ENCODE measurements at regions not wholly inside any gene's neighbourhood (a gene's known extent, or its start where the extent isn't known, plus 50 kb on each side); places are given as distances from the start of the nearest gene placed in this dataset.
A peak's percentile ranks its signal among the peaks of the same experiment; 100 is the strongest.

- DNase-seq: peak; percentile 65
These were observed 52.3 kb upstream of the ICE1 start for GRCh38 chr5:5370059-5370774.

GRCh38 chr5:5371005-5371404 lies 51.5 kb upstream of the ICE1 start:
- no peak for DNase-seq

- no peak for DNase-seq
These were observed 50.5 kb upstream of the ICE1 start for GRCh38 chr5:5371957-5372356.

- no peak for DNase-seq
These were observed 50.0 kb upstream of the ICE1 start for GRCh38 chr5:5372511-5372910.
